ENCODE measurements at regions not wholly inside any gene's neighbourhood (a gene's known extent, or its start where the extent isn't known, plus 50 kb on each side); places are given as distances from the start of the nearest gene placed in this dataset.

DNA sequence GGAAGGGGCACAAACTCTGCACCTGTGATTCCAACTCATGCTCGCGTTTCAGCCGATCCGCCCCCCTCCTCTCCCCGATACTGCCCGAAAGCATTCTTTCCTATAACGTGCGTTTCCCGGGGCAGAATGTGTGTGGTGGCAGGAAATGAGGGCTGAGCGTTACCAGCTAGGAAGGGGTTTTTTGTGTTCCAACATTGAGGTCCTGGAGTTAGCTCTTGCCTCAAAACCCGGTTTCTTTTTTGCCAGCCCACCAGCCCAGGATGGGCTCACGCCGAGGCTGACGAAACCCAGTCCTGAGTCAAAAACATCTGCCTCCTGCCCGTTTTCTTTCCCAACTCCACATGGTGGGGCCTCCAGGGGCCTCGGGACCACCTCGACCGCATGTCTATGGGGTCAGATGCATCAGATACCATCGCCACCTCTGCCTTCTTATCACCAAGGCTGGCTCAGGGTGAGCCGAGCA, 113.7 kb upstream of the COPS8 start:
- Histone ChIP-seq H3K36me3 (ENCODE audit: insufficient read depth, low read length) (no peaks in the 10 kb centered on the region), H3K4me3 (ENCODE audit: low read depth, low read length) (no peak overlapping the region), H3K4me1 (ENCODE audit: control insufficient read depth, insufficient read depth, low read length, unreplicated experiment) (peaks cover 15% of the 10 kb centered on the region), H2AFZ (ENCODE audit: low read length, unreplicated experiment) (no peak overlapping the region), H3K27me3 (ENCODE audit: insufficient read depth, low read length) (peaks cover 4% of the 10 kb centered on the region; the same call in 1 of the 2 replicates), H3K27ac (ENCODE audit: low read depth, low read length) (no peak overlapping the region), H3K79me2 (ENCODE audit: control insufficient read depth, insufficient read depth, low read length, unreplicated experiment) (no peaks in the 10 kb centered on the region)

- no peaks in the 10 kb centered on the region for H3K79me2 ChIP-seq (ENCODE audit: control insufficient read depth, insufficient read depth, low read length, unreplicated experiment)
- H3K4me3 ChIP-seq (ENCODE audit: low read depth, low read length) = 0 out of 2 replicates have a peak overlapping the region, but pooled peaks have one; percentile 19
- peaks cover 15% of the 10 kb centered on the region for H3K4me1 ChIP-seq (ENCODE audit: control insufficient read depth, insufficient read depth, low read length, unreplicated experiment)
- H2AFZ ChIP-seq (ENCODE audit: low read length, unreplicated experiment) = no peak overlapping the region
- peaks cover 6% of the 10 kb centered on the region; the same call in 1 of the 2 replicates for H3K27me3 ChIP-seq (ENCODE audit: insufficient read depth, low read length)
- H3K27ac ChIP-seq (ENCODE audit: low read depth, low read length) = peak overlapping the region; percentile 73
- no peaks in the 10 kb centered on the region for H3K36me3 ChIP-seq (ENCODE audit: insufficient read depth, low read length)
Observed at GRCh38 chr2:236972491-236973342, 113.0 kb upstream of the COPS8 start.

DNA sequence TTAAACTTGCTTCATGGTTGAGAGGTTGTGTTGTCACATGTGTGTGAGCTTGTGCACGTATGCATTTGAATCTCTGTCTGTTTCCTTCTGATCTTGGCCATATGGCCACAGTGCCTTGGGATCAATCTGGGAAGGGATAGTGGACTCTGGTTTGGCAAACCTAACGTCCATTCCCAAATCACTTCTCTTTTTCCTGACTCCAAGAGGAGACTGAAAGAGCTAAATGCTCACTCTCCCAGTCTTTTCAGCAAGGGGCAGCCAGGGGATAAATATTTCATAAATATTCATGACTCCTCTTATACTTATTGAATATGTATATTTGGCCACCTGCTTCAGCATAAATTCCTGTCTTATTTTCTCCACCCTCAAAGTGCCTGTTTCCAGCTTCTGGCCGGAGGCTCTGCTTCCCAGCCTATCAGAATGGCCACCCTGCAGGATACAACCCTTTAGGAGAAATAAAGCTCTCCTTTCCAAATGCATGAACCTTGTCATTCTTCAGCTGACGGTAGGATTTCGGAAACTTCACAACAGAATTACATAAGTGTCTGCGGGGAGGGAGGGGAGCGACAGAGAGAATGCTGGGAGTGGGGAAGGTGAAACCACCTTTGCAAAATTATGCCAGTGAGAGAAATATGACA, 112.2 kb upstream of the COPS8 start:
- Histone ChIP-seq H3K27me3 (ENCODE audit: insufficient read depth, low read length) (peaks cover 6% of the 10 kb centered on the region; the same call in 1 of the 2 replicates), H3K4me3 (ENCODE audit: low read depth, low read length) (0 out of 2 replicates have a peak overlapping the region, but pooled peaks have one; percentile 19), H3K36me3 (ENCODE audit: insufficient read depth, low read length) (no peaks in the 10 kb centered on the region), H3K79me2 (ENCODE audit: control insufficient read depth, insufficient read depth, low read length, unreplicated experiment) (no peaks in the 10 kb centered on the region), H3K27ac (ENCODE audit: low read depth, low read length) (peak overlapping the region; percentile 73), H2AFZ (ENCODE audit: low read length, unreplicated experiment) (no peak overlapping the region), H3K4me1 (ENCODE audit: control insufficient read depth, insufficient read depth, low read length, unreplicated experiment) (peaks cover 15% of the 10 kb centered on the region)

GRCh38 chr2:236974148-236974547, 111.5 kb upstream of the COPS8 start:
- Histone ChIP-seq H2AFZ (ENCODE audit: low read length, unreplicated experiment) (no peak overlapping the region), H3K4me3 (ENCODE audit: low read depth, low read length) (no peak overlapping the region), H3K27ac (ENCODE audit: low read depth, low read length) (no peak overlapping the region), H3K36me3 (ENCODE audit: insufficient read depth, low read length) (no peaks in the 10 kb centered on the region), H3K79me2 (ENCODE audit: control insufficient read depth, insufficient read depth, low read length, unreplicated experiment) (no peaks in the 10 kb centered on the region), H3K4me1 (ENCODE audit: control insufficient read depth, insufficient read depth, low read length, unreplicated experiment) (peaks cover 15% of the 10 kb centered on the region), H3K27me3 (ENCODE audit: insufficient read depth, low read length) (peaks cover 6% of the 10 kb centered on the region; the same call in 1 of the 2 replicates)

GRCh38 chr2:236974752-236975151, 110.9 kb upstream of the COPS8 start:
- no peaks in the 10 kb centered on the region for H3K36me3 ChIP-seq (ENCODE audit: insufficient read depth, low read length)
- peaks cover 6% of the 10 kb centered on the region; the same call in 1 of the 2 replicates for H3K27me3 ChIP-seq (ENCODE audit: insufficient read depth, low read length)
- H3K79me2 ChIP-seq (ENCODE audit: control insufficient read depth, insufficient read depth, low read length, unreplicated experiment) = no peaks in the 10 kb centered on the region
- H2AFZ ChIP-seq (ENCODE audit: low read length, unreplicated experiment) = no peak overlapping the region
- peaks cover 15% of the 10 kb centered on the region for H3K4me1 ChIP-seq (ENCODE audit: control insufficient read depth, insufficient read depth, low read length, unreplicated experiment)
- H3K27ac ChIP-seq (ENCODE audit: low read depth, low read length) = no peak overlapping the region
- H3K4me3 ChIP-seq (ENCODE audit: low read depth, low read length) = no peak overlapping the region

GRCh38 chr2:236975766-236976165, 109.9 kb upstream of the COPS8 start:
- no peak overlapping the region for H3K4me3 ChIP-seq (ENCODE audit: low read depth, low read length)
- H3K4me1 ChIP-seq (ENCODE audit: control insufficient read depth, insufficient read depth, low read length, unreplicated experiment) = peaks cover 15% of the 10 kb centered on the region

GRCh38 chr2:236976266-236977062, 109.2 kb upstream of the COPS8 start:
- Histone ChIP-seq H2AFZ (ENCODE audit: low read length, unreplicated experiment) (no peak overlapping the region), H3K4me3 (ENCODE audit: low read depth, low read length) (no peak overlapping the region), H3K79me2 (ENCODE audit: control insufficient read depth, insufficient read depth, low read length, unreplicated experiment) (no peaks in the 10 kb centered on the region), H3K27ac (ENCODE audit: low read depth, low read length) (no peak overlapping the region), H3K36me3 (ENCODE audit: insufficient read depth, low read length) (no peaks in the 10 kb centered on the region), H3K4me1 (ENCODE audit: control insufficient read depth, insufficient read depth, low read length, unreplicated experiment) (peaks cover 15% of the 10 kb centered on the region), H3K27me3 (ENCODE audit: insufficient read depth, low read length) (peaks cover 12% of the 10 kb centered on the region; the same call in 1 of the 2 replicates)

More at GRCh38 chr2:236975766-236976165, 109.9 kb upstream of the COPS8 start:
- H2AFZ ChIP-seq (ENCODE audit: low read length, unreplicated experiment) = no peak overlapping the region
- no peak overlapping the region for H3K27ac ChIP-seq (ENCODE audit: low read depth, low read length)
- H3K79me2 ChIP-seq (ENCODE audit: control insufficient read depth, insufficient read depth, low read length, unreplicated experiment) = no peaks in the 10 kb centered on the region
- H3K36me3 ChIP-seq (ENCODE audit: insufficient read depth, low read length) = no peaks in the 10 kb centered on the region
- H3K27me3 ChIP-seq (ENCODE audit: insufficient read depth, low read length) = peaks cover 6% of the 10 kb centered on the region; the same call in 1 of the 2 replicates

DNA sequence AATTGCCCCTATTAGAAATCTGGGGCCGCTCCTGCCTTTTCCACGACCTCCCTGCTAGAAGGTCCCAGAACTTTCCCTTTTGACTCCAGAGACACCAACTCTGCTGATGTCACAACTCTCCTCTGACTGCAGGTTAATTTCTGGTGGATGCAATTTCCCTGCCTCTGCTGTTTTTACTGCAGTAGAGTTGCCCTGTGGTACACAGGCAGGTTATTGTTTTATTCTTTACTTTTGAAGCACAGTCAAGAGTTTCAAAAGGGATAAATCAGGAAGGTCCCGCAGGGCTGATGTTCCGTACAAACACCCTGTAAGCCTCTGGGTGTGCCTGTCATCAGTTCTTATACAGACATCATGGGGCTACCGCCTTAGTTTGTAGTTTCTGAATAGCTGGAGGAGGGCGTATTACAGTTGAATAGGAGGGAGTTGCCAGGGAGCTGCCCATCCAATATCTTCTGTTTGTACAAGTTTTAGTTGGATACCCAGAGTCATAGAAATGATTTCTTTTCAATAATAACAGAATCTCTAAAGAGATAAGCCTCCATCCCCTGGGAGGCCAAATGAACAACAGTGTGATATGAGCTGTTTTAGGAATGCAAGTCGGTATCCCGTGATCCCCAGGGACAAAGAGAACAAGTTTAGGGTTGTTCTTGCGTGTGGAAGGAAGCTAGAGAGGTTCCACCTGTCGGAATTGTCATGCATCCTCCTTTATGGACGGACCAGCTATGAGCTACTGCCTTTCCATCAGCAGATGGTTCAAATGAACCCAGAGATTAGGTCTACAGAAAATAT, 108.4 kb upstream of the COPS8 start:
- Histone ChIP-seq H2AFZ (ENCODE audit: low read length, unreplicated experiment) (no peak overlapping the region), H3K27me3 (ENCODE audit: insufficient read depth, low read length) (peaks cover 15% of the 10 kb centered on the region; the same call in 1 of the 2 replicates)

GRCh38 chr2:236977852-236978398, 107.8 kb upstream of the COPS8 start:
- H3K79me2 ChIP-seq (ENCODE audit: control insufficient read depth, insufficient read depth, low read length, unreplicated experiment) = no peaks in the 10 kb centered on the region
- H2AFZ ChIP-seq (ENCODE audit: low read length, unreplicated experiment) = no peak overlapping the region
- H3K4me1 ChIP-seq (ENCODE audit: control insufficient read depth, insufficient read depth, low read length, unreplicated experiment) = peaks cover 7% of the 10 kb centered on the region
- H3K27me3 ChIP-seq (ENCODE audit: insufficient read depth, low read length) = peaks cover 15% of the 10 kb centered on the region; the same call in 1 of the 2 replicates
- no peak overlapping the region for H3K27ac ChIP-seq (ENCODE audit: low read depth, low read length)
- no peak overlapping the region for H3K4me3 ChIP-seq (ENCODE audit: low read depth, low read length)
- H3K36me3 ChIP-seq (ENCODE audit: insufficient read depth, low read length) = no peaks in the 10 kb centered on the region

More for the DNA sequence above, 108.4 kb upstream of the COPS8 start:
- no peak overlapping the region for H3K4me3 ChIP-seq (ENCODE audit: low read depth, low read length)
- no peak overlapping the region for H3K27ac ChIP-seq (ENCODE audit: low read depth, low read length)
- H3K4me1 ChIP-seq (ENCODE audit: control insufficient read depth, insufficient read depth, low read length, unreplicated experiment) = peaks cover 13% of the 10 kb centered on the region
- no peaks in the 10 kb centered on the region for H3K36me3 ChIP-seq (ENCODE audit: insufficient read depth, low read length)
- H3K79me2 ChIP-seq (ENCODE audit: control insufficient read depth, insufficient read depth, low read length, unreplicated experiment) = no peaks in the 10 kb centered on the region
